RWPE1 (cell line): ENCODE measurements at regions not wholly inside any gene's neighbourhood (a gene's known extent, or its start where the extent isn't known, plus 50 kb on each side); places are given as distances from the start of the nearest gene placed in this dataset.

ENCODE experiments used
- CTCF ChIA-PET: fragments of 350-600 bp; sonication (Branson Sonifier 250); formaldehyde crosslinking; extraction: SDS; loops from one replicate; lab custom pipeline; 2021; lab: Yijun Ruan, JAX
- POLR2A ChIA-PET: fragments of 400-600 bp; formaldehyde crosslinking; extraction: SDS; loops from one replicate; lab custom pipeline; 2020; ENCODE audit warnings: antibody characterized with exemption; ENCODE audit not compliant: low non-redundant PET; lab: Yijun Ruan, JAX
- DNase-seq: peaks from one replicate; pipeline ENCODE4 v3.0.0; 2012; ENCODE audit warnings: low spot score
- H3K27ac ChIP-seq: fragments of 450-650 bp; 2 replicates; pipeline ENCODE4 v1.5.1; 2017
- TF ChIP-seq, protein P1 (sequence below): fragments of 450-650 bp; conservative IDR thresholded peaks from 2 replicates; pipeline ENCODE4 v1.5.1; 2017; ENCODE audit warnings: low read depth, mild to moderate bottlenecking

DNA sequence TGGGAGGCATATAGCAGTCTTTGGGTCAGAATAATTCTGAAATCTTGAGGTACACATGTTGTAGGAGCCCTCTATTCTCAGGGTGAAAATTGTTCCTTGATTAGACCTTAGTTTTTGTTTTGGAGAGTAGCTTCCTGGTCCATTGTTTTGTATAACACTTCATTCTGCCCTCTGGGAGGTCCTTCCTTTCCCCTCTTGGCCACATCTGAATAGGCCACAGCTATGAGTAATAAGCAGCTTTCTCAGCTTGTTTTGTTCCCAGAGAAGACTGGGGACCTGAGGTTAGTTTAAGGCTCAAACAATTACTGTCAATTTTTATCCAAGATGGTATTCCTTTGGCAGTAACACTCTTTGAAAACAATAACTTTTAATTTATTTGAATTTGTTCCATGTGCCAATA lies 72.6 kb upstream of the NOL4 start:
- ChIA-PET POLR2A (interaction anchor here (0.5 kb wide), 1 partner anchor 102 kb away, joined by 4 read pairs; no protein-coding TSS in a partner anchor), CTCF (interaction anchor here (0.8 kb wide), 1 partner anchor 458 kb away, joined by 3 read pairs; no protein-coding TSS in a partner anchor)
- H3K27ac ChIP-seq: no peak overlapping the region
- TF ChIP-seq, protein P1, sequence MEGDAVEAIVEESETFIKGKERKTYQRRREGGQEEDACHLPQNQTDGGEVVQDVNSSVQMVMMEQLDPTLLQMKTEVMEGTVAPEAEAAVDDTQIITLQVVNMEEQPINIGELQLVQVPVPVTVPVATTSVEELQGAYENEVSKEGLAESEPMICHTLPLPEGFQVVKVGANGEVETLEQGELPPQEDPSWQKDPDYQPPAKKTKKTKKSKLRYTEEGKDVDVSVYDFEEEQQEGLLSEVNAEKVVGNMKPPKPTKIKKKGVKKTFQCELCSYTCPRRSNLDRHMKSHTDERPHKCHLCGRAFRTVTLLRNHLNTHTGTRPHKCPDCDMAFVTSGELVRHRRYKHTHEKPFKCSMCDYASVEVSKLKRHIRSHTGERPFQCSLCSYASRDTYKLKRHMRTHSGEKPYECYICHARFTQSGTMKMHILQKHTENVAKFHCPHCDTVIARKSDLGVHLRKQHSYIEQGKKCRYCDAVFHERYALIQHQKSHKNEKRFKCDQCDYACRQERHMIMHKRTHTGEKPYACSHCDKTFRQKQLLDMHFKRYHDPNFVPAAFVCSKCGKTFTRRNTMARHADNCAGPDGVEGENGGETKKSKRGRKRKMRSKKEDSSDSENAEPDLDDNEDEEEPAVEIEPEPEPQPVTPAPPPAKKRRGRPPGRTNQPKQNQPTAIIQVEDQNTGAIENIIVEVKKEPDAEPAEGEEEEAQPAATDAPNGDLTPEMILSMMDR: no peak
- DNase-seq: no peak

DNA sequence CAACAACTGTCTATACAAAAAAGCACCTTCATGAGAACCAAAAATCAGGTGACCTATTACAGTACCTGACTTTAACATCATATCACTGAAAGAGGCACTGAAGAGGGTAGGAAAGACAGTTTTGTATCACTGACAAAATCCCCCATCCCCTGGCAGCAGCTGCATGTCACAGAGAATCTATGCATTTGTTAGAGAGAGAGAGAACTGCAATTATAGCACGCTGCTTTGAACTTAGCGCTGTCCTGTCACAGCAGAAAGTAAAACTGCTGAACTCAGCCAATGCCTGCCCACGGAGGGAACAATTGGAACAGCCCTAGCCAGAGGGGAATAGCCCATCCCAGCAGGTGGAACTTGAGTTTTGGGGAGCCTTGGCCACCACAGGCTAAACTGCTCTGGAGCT lies 75.1 kb upstream of the NOL4 start:
- ChIA-PET POLR2A (no interaction called here), CTCF (no interaction called here)
- TF ChIP-seq, protein P1: no peak
- DNase-seq: no peak
- H3K27ac ChIP-seq: no peak overlapping the region

DNA sequence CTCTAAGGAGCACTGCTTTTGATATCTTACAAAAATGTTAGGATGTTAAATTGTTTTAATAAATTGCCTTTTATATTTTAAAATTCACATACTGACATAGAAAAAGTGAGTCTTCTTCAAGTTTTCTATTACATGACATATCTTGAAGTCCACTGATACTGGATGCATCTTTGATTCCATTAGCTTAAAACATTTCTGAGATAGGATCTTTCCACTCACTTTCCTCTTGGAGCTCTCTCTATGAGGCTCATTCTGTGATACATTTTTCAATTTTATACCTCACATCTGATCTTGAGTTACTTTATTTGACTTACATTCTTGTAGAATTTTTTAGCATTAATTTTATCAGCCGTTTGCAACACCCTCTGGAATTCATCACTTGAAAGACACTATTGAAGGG lies 86.8 kb upstream of the NOL4 start:
- CTCF ChIA-PET: interaction anchor here (0.7 kb wide), 1 partner anchor 629 kb away, joined by 3 read pairs; no protein-coding TSS in a partner anchor

GRCh38 chr18:34314847-34315246 lies 90.1 kb upstream of the NOL4 start:
- no peak overlapping the region for H3K27ac ChIP-seq
- no peak for DNase-seq
- CTCF ChIA-PET: no interaction called here
- POLR2A ChIA-PET: no interaction called here
- TF ChIP-seq, protein P1: no peak

More for the DNA sequence above, 86.8 kb upstream of the NOL4 start:
- POLR2A ChIA-PET: no interaction called here
- no peak for DNase-seq
- TF ChIP-seq, protein P1: no peak
- H3K27ac ChIP-seq: no peak overlapping the region

- ChIA-PET POLR2A (no interaction called here), CTCF (no interaction called here)
- no peak overlapping the region for H3K27ac ChIP-seq
- TF ChIP-seq, protein P1: no peak
- no peak for DNase-seq
Observed at GRCh38 chr18:34315591-34316352, 91.1 kb upstream of the NOL4 start.

GRCh38 chr18:34320267-34320666 lies 95.6 kb upstream of the NOL4 start:
- TF ChIP-seq, protein P1: no peak
- POLR2A ChIA-PET: no interaction called here
- no peak for DNase-seq
- CTCF ChIA-PET: no interaction called here
- no peak overlapping the region for H3K27ac ChIP-seq
